ENCODE measurements at regions not wholly inside any gene's neighbourhood (a gene's known extent, or its start where the extent isn't known, plus 50 kb on each side); places are given as distances from the start of the nearest gene placed in this dataset.

DNA sequence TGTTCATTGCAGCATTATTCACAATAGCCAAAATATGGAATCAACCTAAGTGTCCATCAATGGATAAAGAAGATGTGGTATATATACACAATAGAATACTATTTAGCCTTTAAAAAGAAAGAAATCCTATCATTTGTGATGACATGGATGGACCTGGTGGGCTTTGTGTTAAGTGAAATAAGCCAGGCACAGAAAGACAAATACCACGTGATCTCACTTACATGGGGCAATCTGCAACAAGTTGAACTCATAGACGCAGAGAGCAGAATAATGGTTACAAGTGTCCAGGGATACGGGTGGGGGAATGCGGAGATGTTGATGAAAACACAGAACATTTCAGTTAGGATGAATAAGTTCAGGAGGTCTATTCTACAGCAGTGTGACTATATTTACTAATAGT, 66.4 kb upstream of the ALDH1B1 start:
- TF ChIP-seq, protein P1, sequence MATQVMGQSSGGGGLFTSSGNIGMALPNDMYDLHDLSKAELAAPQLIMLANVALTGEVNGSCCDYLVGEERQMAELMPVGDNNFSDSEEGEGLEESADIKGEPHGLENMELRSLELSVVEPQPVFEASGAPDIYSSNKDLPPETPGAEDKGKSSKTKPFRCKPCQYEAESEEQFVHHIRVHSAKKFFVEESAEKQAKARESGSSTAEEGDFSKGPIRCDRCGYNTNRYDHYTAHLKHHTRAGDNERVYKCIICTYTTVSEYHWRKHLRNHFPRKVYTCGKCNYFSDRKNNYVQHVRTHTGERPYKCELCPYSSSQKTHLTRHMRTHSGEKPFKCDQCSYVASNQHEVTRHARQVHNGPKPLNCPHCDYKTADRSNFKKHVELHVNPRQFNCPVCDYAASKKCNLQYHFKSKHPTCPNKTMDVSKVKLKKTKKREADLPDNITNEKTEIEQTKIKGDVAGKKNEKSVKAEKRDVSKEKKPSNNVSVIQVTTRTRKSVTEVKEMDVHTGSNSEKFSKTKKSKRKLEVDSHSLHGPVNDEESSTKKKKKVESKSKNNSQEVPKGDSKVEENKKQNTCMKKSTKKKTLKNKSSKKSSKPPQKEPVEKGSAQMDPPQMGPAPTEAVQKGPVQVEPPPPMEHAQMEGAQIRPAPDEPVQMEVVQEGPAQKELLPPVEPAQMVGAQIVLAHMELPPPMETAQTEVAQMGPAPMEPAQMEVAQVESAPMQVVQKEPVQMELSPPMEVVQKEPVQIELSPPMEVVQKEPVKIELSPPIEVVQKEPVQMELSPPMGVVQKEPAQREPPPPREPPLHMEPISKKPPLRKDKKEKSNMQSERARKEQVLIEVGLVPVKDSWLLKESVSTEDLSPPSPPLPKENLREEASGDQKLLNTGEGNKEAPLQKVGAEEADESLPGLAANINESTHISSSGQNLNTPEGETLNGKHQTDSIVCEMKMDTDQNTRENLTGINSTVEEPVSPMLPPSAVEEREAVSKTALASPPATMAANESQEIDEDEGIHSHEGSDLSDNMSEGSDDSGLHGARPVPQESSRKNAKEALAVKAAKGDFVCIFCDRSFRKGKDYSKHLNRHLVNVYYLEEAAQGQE (IDR thresholded peaks at IDR 0.05), result no peak
- TF ChIP-seq GABPA (IDR thresholded peaks at IDR 0.05 in 1 of 2, conservative IDR thresholded peaks at IDR 0.05 in 1 of 2) (no peak), EGR1 (IDR thresholded peaks at IDR 0.05; ENCODE audit: low read depth in 2 of 2) (no peak), TAF1 (conservative IDR thresholded peaks at IDR 0.05) (no peak), SP1 (IDR thresholded peaks at IDR 0.05) (no peak), FOXA1 (IDR thresholded peaks at IDR 0.05) (no peak)
- TF ChIP-seq, protein P2, sequence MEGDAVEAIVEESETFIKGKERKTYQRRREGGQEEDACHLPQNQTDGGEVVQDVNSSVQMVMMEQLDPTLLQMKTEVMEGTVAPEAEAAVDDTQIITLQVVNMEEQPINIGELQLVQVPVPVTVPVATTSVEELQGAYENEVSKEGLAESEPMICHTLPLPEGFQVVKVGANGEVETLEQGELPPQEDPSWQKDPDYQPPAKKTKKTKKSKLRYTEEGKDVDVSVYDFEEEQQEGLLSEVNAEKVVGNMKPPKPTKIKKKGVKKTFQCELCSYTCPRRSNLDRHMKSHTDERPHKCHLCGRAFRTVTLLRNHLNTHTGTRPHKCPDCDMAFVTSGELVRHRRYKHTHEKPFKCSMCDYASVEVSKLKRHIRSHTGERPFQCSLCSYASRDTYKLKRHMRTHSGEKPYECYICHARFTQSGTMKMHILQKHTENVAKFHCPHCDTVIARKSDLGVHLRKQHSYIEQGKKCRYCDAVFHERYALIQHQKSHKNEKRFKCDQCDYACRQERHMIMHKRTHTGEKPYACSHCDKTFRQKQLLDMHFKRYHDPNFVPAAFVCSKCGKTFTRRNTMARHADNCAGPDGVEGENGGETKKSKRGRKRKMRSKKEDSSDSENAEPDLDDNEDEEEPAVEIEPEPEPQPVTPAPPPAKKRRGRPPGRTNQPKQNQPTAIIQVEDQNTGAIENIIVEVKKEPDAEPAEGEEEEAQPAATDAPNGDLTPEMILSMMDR (IDR thresholded peaks at IDR 0.05; ENCODE audit: low read depth, low read length, missing input control), result no peak
- TF ChIP-seq, protein P3, sequence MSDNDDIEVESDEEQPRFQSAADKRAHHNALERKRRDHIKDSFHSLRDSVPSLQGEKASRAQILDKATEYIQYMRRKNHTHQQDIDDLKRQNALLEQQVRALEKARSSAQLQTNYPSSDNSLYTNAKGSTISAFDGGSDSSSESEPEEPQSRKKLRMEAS (IDR thresholded peaks at IDR 0.05), result no peak
- TF ChIP-seq, protein P4, sequence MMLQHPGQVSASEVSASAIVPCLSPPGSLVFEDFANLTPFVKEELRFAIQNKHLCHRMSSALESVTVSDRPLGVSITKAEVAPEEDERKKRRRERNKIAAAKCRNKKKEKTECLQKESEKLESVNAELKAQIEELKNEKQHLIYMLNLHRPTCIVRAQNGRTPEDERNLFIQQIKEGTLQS (IDR thresholded peaks at IDR 0.05), result no peak

All from liver (tissue), 3 donors.